ENCODE measurements at regions not wholly inside any gene's neighbourhood (a gene's known extent, or its start where the extent isn't known, plus 50 kb on each side); places are given as distances from the start of the nearest gene placed in this dataset.

- Mint-ChIP-seq H3K27me3 (peaks cover 0 to 18% (median 13%) of the 10 kb centered on the region in 5 donors), H3K9me3 (no peaks in the 10 kb centered on the region)
These were observed 197.3 kb upstream of the LDB2 start for GRCh38 chr4:17095771-17096170.

GRCh38 chr4:17094876-17095210, 196.4 kb upstream of the LDB2 start:
- Mint-ChIP-seq H3K4me3 (no peak overlapping the region), H3K4me1 (no peaks in the 10 kb centered on the region), H3K27ac (no peak overlapping the region), H3K27me3 (peaks cover 0 to 18% (median 13%) of the 10 kb centered on the region in 5 donors), H3K9me3 (no peaks in the 10 kb centered on the region), H3K36me3 (no peaks in the 10 kb centered on the region)
- POLR2A ChIA-PET = no interaction called here
- DNase-seq (no peak), ATAC-seq (no peak)

More at GRCh38 chr4:17095771-17096170, 197.3 kb upstream of the LDB2 start:
- DNase-seq (no peak), ATAC-seq (no peak)
- POLR2A ChIA-PET = no interaction called here
- H3K36me3 Mint-ChIP-seq = no peaks in the 10 kb centered on the region
- no peak overlapping the region for H3K4me3 Mint-ChIP-seq
- no peaks in the 10 kb centered on the region for H3K4me1 Mint-ChIP-seq
- H3K27ac Mint-ChIP-seq = no peak overlapping the region

GRCh38 chr4:17094159-17094875, 195.9 kb upstream of the LDB2 start:
- no peak overlapping the region for H3K27ac Mint-ChIP-seq
- H3K4me1 Mint-ChIP-seq = no peaks in the 10 kb centered on the region
- peaks cover 0 to 18% (median 13%) of the 10 kb centered on the region in 5 donors for H3K27me3 Mint-ChIP-seq
- ATAC-seq (no peak), DNase-seq (no peak)
- H3K4me3 Mint-ChIP-seq = no peak overlapping the region
- POLR2A ChIA-PET = no interaction called here
- no peaks in the 10 kb centered on the region for H3K9me3 Mint-ChIP-seq
- H3K36me3 Mint-ChIP-seq = no peaks in the 10 kb centered on the region

- POLR2A ChIA-PET = no interaction called here
- Mint-ChIP-seq H3K4me3 (no peak overlapping the region), H3K27ac (no peak overlapping the region), H3K4me1 (no peaks in the 10 kb centered on the region), H3K27me3 (peaks cover 0 to 22% (median 13%) of the 10 kb centered on the region in 5 donors), H3K36me3 (no peaks in the 10 kb centered on the region), H3K9me3 (peaks cover 0 to 5% (median 0%) of the 10 kb centered on the region in 9 donors)
- no peak for DNase-seq
- ATAC-seq = no peak
These were observed 195.0 kb upstream of the LDB2 start for GRCh38 chr4:17093481-17093880.

- Mint-ChIP-seq H3K27me3 (peaks cover 0 to 22% (median 13%) of the 10 kb centered on the region in 5 donors), H3K9me3 (peaks cover 0 to 9% (median 0%) of the 10 kb centered on the region in 9 donors), H3K27ac (no peak overlapping the region), H3K36me3 (no peaks in the 10 kb centered on the region), H3K4me1 (no peaks in the 10 kb centered on the region), H3K4me3 (no peak overlapping the region)
- no peak for DNase-seq
- POLR2A ChIA-PET = no interaction called here
- ATAC-seq = no peak
These were observed 194.4 kb upstream of the LDB2 start for GRCh38 chr4:17092736-17093437.

GRCh38 chr4:17091104-17091503, 192.7 kb upstream of the LDB2 start:
- peaks cover 0 to 13% (median 2%) of the 10 kb centered on the region in 9 donors for H3K9me3 Mint-ChIP-seq
- no peak overlapping the region for H3K27ac Mint-ChIP-seq
- ATAC-seq (no peak), DNase-seq (no peak)
- no peak overlapping the region for H3K4me3 Mint-ChIP-seq
- peaks cover 0 to 17% (median 6%) of the 10 kb centered on the region in 5 donors for H3K27me3 Mint-ChIP-seq
- POLR2A ChIA-PET = no interaction called here
- H3K4me1 Mint-ChIP-seq = no peaks in the 10 kb centered on the region
- peaks cover 0 to 4% (median 0%) of the 10 kb centered on the region in 3 donors for H3K36me3 Mint-ChIP-seq

- Mint-ChIP-seq H3K4me3 (no peak overlapping the region), H3K36me3 (peaks cover 0 to 9% (median 0%) of the 10 kb centered on the region in 3 donors), H3K4me1 (no peaks in the 10 kb centered on the region), H3K27ac (no peak overlapping the region), H3K27me3 (peaks cover 0 to 11% (median 3%) of the 10 kb centered on the region in 5 donors), H3K9me3 (peaks cover 0 to 13% (median 2%) of the 10 kb centered on the region in 9 donors)
- no peak for ATAC-seq
- POLR2A ChIA-PET = no interaction called here
- DNase-seq = no peak
These were observed 191.6 kb upstream of the LDB2 start for GRCh38 chr4:17090063-17090462.

GRCh38 chr4:17085416-17085815, 187.0 kb upstream of the LDB2 start:
- no peak for DNase-seq
- peak overlapping the region in 1 of 10 donors; percentile 50 for H3K27ac Mint-ChIP-seq
- H3K9me3 Mint-ChIP-seq = peaks cover 0 to 13% (median 2%) of the 10 kb centered on the region in 9 donors
- peaks cover 0 to 19% (median 9%) of the 10 kb centered on the region in 5 donors for H3K27me3 Mint-ChIP-seq
- no peak overlapping the region for H3K4me3 Mint-ChIP-seq
- no peaks in the 10 kb centered on the region for H3K4me1 Mint-ChIP-seq
- peaks cover 0 to 9% (median 0%) of the 10 kb centered on the region in 3 donors for H3K36me3 Mint-ChIP-seq
- ATAC-seq = no peak
- POLR2A ChIA-PET = no interaction called here

GRCh38 chr4:17082186-17082585, 183.7 kb upstream of the LDB2 start:
- DNase-seq (no peak), ATAC-seq (no peak)
- peaks cover 0 to 5% (median 0%) of the 10 kb centered on the region in 9 donors for H3K9me3 Mint-ChIP-seq
- H3K36me3 Mint-ChIP-seq = peaks cover 0 to 5% (median 0%) of the 10 kb centered on the region in 3 donors
- H3K27me3 Mint-ChIP-seq = peaks cover 0 to 19% (median 7%) of the 10 kb centered on the region in 5 donors
- H3K4me3 Mint-ChIP-seq = no peak overlapping the region
- POLR2A ChIA-PET = no interaction called here
- H3K4me1 Mint-ChIP-seq = no peaks in the 10 kb centered on the region
- peak overlapping the region in 1 of 10 donors; percentile 18 for H3K27ac Mint-ChIP-seq

GRCh38 chr4:17081179-17081578, 182.7 kb upstream of the LDB2 start:
- H3K27me3 Mint-ChIP-seq = peaks cover 0 to 19% (median 8%) of the 10 kb centered on the region in 5 donors
- ATAC-seq = no peak
- DNase-seq = no peak
- H3K36me3 Mint-ChIP-seq = peaks cover 0 to 5% (median 0%) of the 10 kb centered on the region in 3 donors
- peak overlapping the region in 1 of 10 donors; percentile 75 for H3K27ac Mint-ChIP-seq
- POLR2A ChIA-PET = no interaction called here
- H3K4me3 Mint-ChIP-seq = no peak overlapping the region
- no peaks in the 10 kb centered on the region for H3K4me1 Mint-ChIP-seq
- peaks cover 0 to 3% (median 0%) of the 10 kb centered on the region in 9 donors for H3K9me3 Mint-ChIP-seq

GRCh38 chr4:17077105-17077504, 178.7 kb upstream of the LDB2 start:
- ATAC-seq (no peak), DNase-seq (no peak)
- POLR2A ChIA-PET = no interaction called here
- H3K4me1 Mint-ChIP-seq = no peaks in the 10 kb centered on the region
- no peak overlapping the region for H3K27ac Mint-ChIP-seq
- H3K27me3 Mint-ChIP-seq = peaks cover under 1 to 16% (median 7%) of the 10 kb centered on the region in 5 donors
- H3K4me3 Mint-ChIP-seq = no peak overlapping the region
- H3K9me3 Mint-ChIP-seq = no peaks in the 10 kb centered on the region
- H3K36me3 Mint-ChIP-seq = no peaks in the 10 kb centered on the region

GRCh38 chr4:17072483-17072882, 174.0 kb upstream of the LDB2 start:
- peaks cover 0 to 4% (median 0%) of the 10 kb centered on the region in 9 donors for H3K9me3 Mint-ChIP-seq
- DNase-seq (no peak), ATAC-seq (no peak)
- no peak overlapping the region for H3K4me3 Mint-ChIP-seq
- H3K27me3 Mint-ChIP-seq = peaks cover 0 to 13% (median 1%) of the 10 kb centered on the region in 5 donors
- H3K36me3 Mint-ChIP-seq = no peaks in the 10 kb centered on the region
- no peak overlapping the region for H3K27ac Mint-ChIP-seq
- H3K4me1 Mint-ChIP-seq = no peaks in the 10 kb centered on the region
- POLR2A ChIA-PET = no interaction called here

GRCh38 chr4:17068891-17069290, 170.4 kb upstream of the LDB2 start:
- H3K27ac Mint-ChIP-seq = no peak overlapping the region
- H3K36me3 Mint-ChIP-seq = no peaks in the 10 kb centered on the region
- H3K4me1 Mint-ChIP-seq = no peaks in the 10 kb centered on the region
- no peak for ATAC-seq
- peaks cover 0 to 6% (median 1%) of the 10 kb centered on the region in 5 donors for H3K27me3 Mint-ChIP-seq
- POLR2A ChIA-PET = interaction anchor here (0.7 kb wide), 1 partner anchor 9 kb away, joined by 3 read pairs; no protein-coding TSS in a partner anchor
- peaks cover 0 to 4% (median 0%) of the 10 kb centered on the region in 9 donors for H3K9me3 Mint-ChIP-seq
- DNase-seq = no peak
- H3K4me3 Mint-ChIP-seq = no peak overlapping the region
